GM12878 (cell line): ENCODE measurements at regions not wholly inside any gene's neighbourhood (a gene's known extent, or its start where the extent isn't known, plus 50 kb on each side); places are given as distances from the start of the nearest gene placed in this dataset.

Source experiments
- ATF3 ChIP-seq: IDR thresholded peaks from 2 replicates; pipeline ENCODE4 v1.6.1; 2011; ENCODE audit warnings: low read depth, mild to moderate bottlenecking, low read length, moderate library complexity, borderline replicate concordance; ENCODE audit errors: extremely low read depth
- CEBPZ ChIP-seq: fragments of 150-350 bp; IDR thresholded peaks from 2 replicates; pipeline ENCODE4 v1.6.1; 2016; ENCODE audit warnings: low read depth, low read length
- CTCF ChIP-seq, 3 experiments: IDR thresholded peaks in 2 of 3; conservative IDR thresholded peaks in 1 of 3; 2 replicates each; pipeline ENCODE4 v1.5.1; 2011; ENCODE audit warnings: low read depth in 3 of 3, low read length in 3 of 3, mild to moderate bottlenecking in 3 of 3, control low read depth in 2 of 3, moderate library complexity in 2 of 3, inconsistent platforms in 1 of 3, mixed read lengths in 1 of 3; ENCODE audit not compliant: control insufficient read depth in 2 of 3, insufficient read depth in 1 of 3; ENCODE audit errors: extremely low read depth in 1 of 3
- ESRRA ChIP-seq: IDR thresholded peaks from 2 replicates; pipeline ENCODE4 v1.6.1; 2012; ENCODE audit warnings: mild to moderate bottlenecking, low read length, improper control_type of control experiment
- FOXK2 ChIP-seq: fragments of 450-650 bp; IDR thresholded peaks from 2 replicates; pipeline ENCODE4 v1.6.1; 2017; ENCODE audit warnings: mild to moderate bottlenecking, moderate library complexity
- GABPA ChIP-seq: IDR thresholded peaks from 2 replicates; pipeline ENCODE4 v1.6.1; 2014; ENCODE audit warnings: antibody characterized with exemption, low read depth, mild to moderate bottlenecking, inconsistent platforms
- NFYB ChIP-seq: IDR thresholded peaks from 2 replicates; pipeline ENCODE4 v1.6.1; 2011; ENCODE audit warnings: low read depth, mild to moderate bottlenecking, low read length, improper control_type of control experiment, moderate library complexity; ENCODE audit not compliant: insufficient read depth
- POLR2A ChIP-seq: IDR thresholded peaks from 2 replicates; pipeline ENCODE4 v1.6.1; 2011; ENCODE audit warnings: low read depth, mild to moderate bottlenecking, low read length
- POLR2AphosphoS5 ChIP-seq: IDR thresholded peaks from 2 replicates; pipeline ENCODE4 v1.6.1; 2011; ENCODE audit warnings: mild to moderate bottlenecking, low read length, inconsistent platforms
- RAD51 ChIP-seq: fragments of 450-650 bp; IDR thresholded peaks from 2 replicates; pipeline ENCODE4 v1.6.1; 2016; ENCODE audit warnings: moderate library complexity, mild to moderate bottlenecking, inconsistent platforms
- SIN3A ChIP-seq: IDR thresholded peaks from 2 replicates; pipeline ENCODE4 v1.6.1; 2012; ENCODE audit warnings: low read depth, low read length, improper control_type of control experiment
- USF2 ChIP-seq: IDR thresholded peaks from 2 replicates; pipeline ENCODE4 v1.6.1; 2011; ENCODE audit warnings: low read depth, low read length, improper control_type of control experiment, borderline replicate concordance

- TF ChIP-seq NFYB (no peak), USF2 (no peak), RAD51 (no peak), POLR2AphosphoS5 (no peak), GABPA (no peak), CTCF (IDR thresholded peaks at IDR 0.05 in 2 of 3, conservative IDR thresholded peaks at IDR 0.05 in 1 of 3; ENCODE audit: control insufficient read depth in 2 of 3, extremely low read depth in 1 of 3, insufficient read depth in 1 of 3, low read depth in 3 of 3, low read length in 3 of 3) (no peak), ATF3 (no peak), ESRRA (no peak), CEBPZ (no peak), SIN3A (no peak), POLR2A (no peak), FOXK2 (no peak)
Measured at GRCh38 chr16:65961476-65962143, 404.9 kb upstream of the CDH5 start.
